GM23338 (cell line): ENCODE measurements at regions not wholly inside any gene's neighbourhood (a gene's known extent, or its start where the extent isn't known, plus 50 kb on each side); places are given as distances from the start of the nearest gene placed in this dataset.

Experiments
- ATAC-seq: fragments of 200-7000 bp; cut with Tn5 transposase; 3 replicates; pipeline ENCODE4 v1.9.1; 2020
- DNase-seq: peaks from one replicate; pipeline ENCODE4 v3.0.0-alpha.2; 2015; ENCODE audit warnings: low spot score
- H2AFZ ChIP-seq: fragments of 200-600 bp; sonication (generic); 2 replicates; pipeline ENCODE4 v1.8.0; 2016; ENCODE audit warnings: antibody characterized with exemption, mild to moderate bottlenecking, moderate library complexity
- H3F3A ChIP-seq: fragments of 200-600 bp; sonication (generic); replicated peaks from 2 replicates; pipeline ENCODE4 v1.8.0; 2017; ENCODE audit warnings: antibody characterized with exemption, mixed run types, low read depth
- H3K27ac ChIP-seq: fragments of 200-600 bp; sonication (generic); 2 replicates; pipeline ENCODE4 v1.6.1; 2016; ENCODE audit warnings: low read depth
- H3K27me3 ChIP-seq: fragments of 200-600 bp; sonication (generic); 2 replicates; pipeline ENCODE4 v1.8.0; 2016; ENCODE audit warnings: mild to moderate bottlenecking, mixed run types, moderate library complexity; ENCODE audit not compliant: insufficient read depth
- H3K36me3 ChIP-seq: fragments of 200-600 bp; sonication (generic); 2 replicates; pipeline ENCODE4 v1.8.0; 2016; ENCODE audit warnings: mild to moderate bottlenecking; ENCODE audit not compliant: insufficient read depth
- H3K4me1 ChIP-seq: fragments of 200-600 bp; sonication (generic); 2 replicates; pipeline ENCODE4 v1.8.0; 2016; ENCODE audit warnings: mild to moderate bottlenecking, moderate library complexity; ENCODE audit not compliant: insufficient read depth
- H3K4me2 ChIP-seq: fragments of 200-600 bp; sonication (generic); 2 replicates; pipeline ENCODE4 v1.7.1; 2017; ENCODE audit warnings: mixed run types
- H3K4me3 ChIP-seq: fragments of 200-600 bp; sonication (generic); 2 replicates; pipeline ENCODE4 v1.6.1; 2016; ENCODE audit warnings: mixed run types
- H3K79me2 ChIP-seq: fragments of 200-600 bp; sonication (generic); replicated peaks from 2 replicates; pipeline ENCODE4 v1.8.0; 2017; ENCODE audit warnings: mild to moderate bottlenecking; ENCODE audit not compliant: insufficient read depth
- H3K9me2 ChIP-seq: fragments of 200-600 bp; sonication (generic); 2 replicates; pipeline ENCODE4 v1.8.0; 2017; ENCODE audit not compliant: insufficient read depth
- H4K20me1 ChIP-seq: fragments of 200-600 bp; sonication (generic); replicated peaks from 2 replicates; pipeline ENCODE4 v1.8.0; 2017; ENCODE audit warnings: mild to moderate bottlenecking; ENCODE audit not compliant: insufficient read depth
- H3K27ac Mint-ChIP-seq: 2 replicates; pipeline ENCODE4 v1.8.0; 2020; ENCODE audit warnings: inconsistent platforms, mild to moderate bottlenecking, moderate library complexity, mixed read lengths
- H3K27me3 Mint-ChIP-seq: 3 replicates; pipeline ENCODE4 v1.8.0; 2022; ENCODE audit warnings: low read depth, mild to moderate bottlenecking, moderate library complexity, mixed read lengths, inconsistent platforms; ENCODE audit not compliant: insufficient read depth, poor library complexity
- H3K36me3 Mint-ChIP-seq: 3 replicates; pipeline ENCODE4 v1.8.0; 2021; ENCODE audit warnings: low read depth, mild to moderate bottlenecking, inconsistent platforms, moderate library complexity, mixed read lengths
- H3K4me1 Mint-ChIP-seq: 3 replicates; pipeline ENCODE4 v1.8.0; 2020; ENCODE audit warnings: mild to moderate bottlenecking, inconsistent platforms, mixed read lengths
- H3K4me3 Mint-ChIP-seq: 3 replicates; pipeline ENCODE4 v1.8.0; 2021; ENCODE audit warnings: moderate library complexity, mild to moderate bottlenecking, inconsistent platforms, mixed read lengths
- H3K9me3 Mint-ChIP-seq: 3 replicates; pipeline ENCODE4 v1.8.0; 2020; ENCODE audit warnings: moderate library complexity, mild to moderate bottlenecking, inconsistent platforms, mixed read lengths
- JUNB ChIP-seq: IDR thresholded peaks from one replicate; pipeline ENCODE4 v1.6.1; 2016; ENCODE audit warnings: antibody characterized with exemption; ENCODE audit not compliant: unreplicated experiment
- ZNF462 ChIP-seq: fragments of 250-450 bp; sonication (Bioruptor Pico); IDR thresholded peaks from 2 replicates; pipeline ENCODE4 v1.5.0; 2020; ENCODE audit warnings: mild to moderate bottlenecking, moderate library complexity
- TF ChIP-seq, protein P1 (sequence below): IDR thresholded peaks from 2 replicates; pipeline ENCODE4 v1.6.1; 2016; ENCODE audit warnings: antibody characterized with exemption
- TF ChIP-seq, protein P2 (sequence below): IDR thresholded peaks from one replicate; pipeline ENCODE4 v1.6.1; 2018; ENCODE audit warnings: antibody characterized with exemption; ENCODE audit not compliant: unreplicated experiment

GRCh38 chr4:102437111-102437510 is 64.0 kb upstream of the NFKB1 start (continued):
- no peak for TF ChIP-seq ZNF462 (CRISPR knock-in tag)

GRCh38 chr4:102438396-102439235 is 62.5 kb upstream of the NFKB1 start:
- peak; percentile 49; the same call in 2 of the 3 replicates for ATAC-seq
- H4K20me1 ChIP-seq, result no peaks in the 10 kb centered on the region
- peaks cover 4% of the 10 kb centered on the region; the same call in 1 of the 3 replicates for H3K9me3 Mint-ChIP-seq
- peak overlapping the region; percentile 35; the same call in 1 of the 2 replicates for H3K4me2 ChIP-seq
- no peaks in the 10 kb centered on the region for H3F3A ChIP-seq
- H3K36me3 ChIP-seq, result no peaks in the 10 kb centered on the region
- H3K4me1 ChIP-seq, result peaks cover 17% of the 10 kb centered on the region
- no peak overlapping the region for H3K4me3 ChIP-seq
- no peak overlapping the region for H3K4me3 Mint-ChIP-seq
- no peaks in the 10 kb centered on the region for H3K27me3 ChIP-seq
- no peak overlapping the region for H3K27ac ChIP-seq
- H3K27me3 Mint-ChIP-seq, result no peaks in the 10 kb centered on the region
- no peaks in the 10 kb centered on the region; the same call in 2 of the 3 replicates for H3K36me3 Mint-ChIP-seq
- H3K4me1 Mint-ChIP-seq, result peaks cover 17% of the 10 kb centered on the region
- H2AFZ ChIP-seq, result peak overlapping the region; percentile 44
- no peaks in the 10 kb centered on the region for H3K79me2 ChIP-seq
- peak; percentile 43 for DNase-seq
- H3K27ac Mint-ChIP-seq, result peak overlapping the region; percentile 71
- no peaks in the 10 kb centered on the region for H3K9me2 ChIP-seq
- no peak for TF ChIP-seq JUNB
- TF ChIP-seq, protein P1, sequence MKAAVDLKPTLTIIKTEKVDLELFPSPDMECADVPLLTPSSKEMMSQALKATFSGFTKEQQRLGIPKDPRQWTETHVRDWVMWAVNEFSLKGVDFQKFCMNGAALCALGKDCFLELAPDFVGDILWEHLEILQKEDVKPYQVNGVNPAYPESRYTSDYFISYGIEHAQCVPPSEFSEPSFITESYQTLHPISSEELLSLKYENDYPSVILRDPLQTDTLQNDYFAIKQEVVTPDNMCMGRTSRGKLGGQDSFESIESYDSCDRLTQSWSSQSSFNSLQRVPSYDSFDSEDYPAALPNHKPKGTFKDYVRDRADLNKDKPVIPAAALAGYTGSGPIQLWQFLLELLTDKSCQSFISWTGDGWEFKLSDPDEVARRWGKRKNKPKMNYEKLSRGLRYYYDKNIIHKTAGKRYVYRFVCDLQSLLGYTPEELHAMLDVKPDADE, result no peak
- TF ChIP-seq, protein P2, sequence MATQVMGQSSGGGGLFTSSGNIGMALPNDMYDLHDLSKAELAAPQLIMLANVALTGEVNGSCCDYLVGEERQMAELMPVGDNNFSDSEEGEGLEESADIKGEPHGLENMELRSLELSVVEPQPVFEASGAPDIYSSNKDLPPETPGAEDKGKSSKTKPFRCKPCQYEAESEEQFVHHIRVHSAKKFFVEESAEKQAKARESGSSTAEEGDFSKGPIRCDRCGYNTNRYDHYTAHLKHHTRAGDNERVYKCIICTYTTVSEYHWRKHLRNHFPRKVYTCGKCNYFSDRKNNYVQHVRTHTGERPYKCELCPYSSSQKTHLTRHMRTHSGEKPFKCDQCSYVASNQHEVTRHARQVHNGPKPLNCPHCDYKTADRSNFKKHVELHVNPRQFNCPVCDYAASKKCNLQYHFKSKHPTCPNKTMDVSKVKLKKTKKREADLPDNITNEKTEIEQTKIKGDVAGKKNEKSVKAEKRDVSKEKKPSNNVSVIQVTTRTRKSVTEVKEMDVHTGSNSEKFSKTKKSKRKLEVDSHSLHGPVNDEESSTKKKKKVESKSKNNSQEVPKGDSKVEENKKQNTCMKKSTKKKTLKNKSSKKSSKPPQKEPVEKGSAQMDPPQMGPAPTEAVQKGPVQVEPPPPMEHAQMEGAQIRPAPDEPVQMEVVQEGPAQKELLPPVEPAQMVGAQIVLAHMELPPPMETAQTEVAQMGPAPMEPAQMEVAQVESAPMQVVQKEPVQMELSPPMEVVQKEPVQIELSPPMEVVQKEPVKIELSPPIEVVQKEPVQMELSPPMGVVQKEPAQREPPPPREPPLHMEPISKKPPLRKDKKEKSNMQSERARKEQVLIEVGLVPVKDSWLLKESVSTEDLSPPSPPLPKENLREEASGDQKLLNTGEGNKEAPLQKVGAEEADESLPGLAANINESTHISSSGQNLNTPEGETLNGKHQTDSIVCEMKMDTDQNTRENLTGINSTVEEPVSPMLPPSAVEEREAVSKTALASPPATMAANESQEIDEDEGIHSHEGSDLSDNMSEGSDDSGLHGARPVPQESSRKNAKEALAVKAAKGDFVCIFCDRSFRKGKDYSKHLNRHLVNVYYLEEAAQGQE, result no peak
